ENCODE measurements at regions not wholly inside any gene's neighbourhood (a gene's known extent, or its start where the extent isn't known, plus 50 kb on each side); places are given as distances from the start of the nearest gene placed in this dataset.

DNA sequence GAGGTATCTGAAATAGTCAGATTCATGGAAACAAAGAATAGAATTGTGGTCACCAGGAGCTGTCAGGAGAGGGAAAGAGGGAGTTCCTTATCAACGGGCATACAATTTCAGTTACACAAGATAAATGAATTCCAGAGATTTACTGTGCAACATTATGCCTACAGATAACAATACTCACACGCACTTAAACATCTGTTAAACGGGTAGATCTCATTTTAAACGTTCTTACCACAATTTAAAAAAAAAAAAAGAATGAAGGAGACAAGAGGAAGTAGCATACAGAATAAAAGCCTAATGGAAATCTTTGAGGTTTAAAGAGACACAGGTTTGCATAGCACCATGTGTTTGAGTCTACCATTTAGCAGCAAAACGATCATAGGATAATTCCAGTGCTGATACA is 298.0 kb downstream of the DKK2 start:
- H3K27ac ChIP-seq (ENCODE audit: low read depth, low read length, poor library complexity, severe bottlenecking): no peak overlapping the region
- H3K27me3 ChIP-seq (replicated peaks; ENCODE audit: insufficient read depth, low read depth, low read length, poor library complexity): no peaks in the 10 kb centered on the region
- CTCF ChIA-PET: no interaction called here
- intact Hi-C loops (cut with micrococcal nuclease; ENCODE audit: unreplicated experiment): no loop called here
- DNase-seq (ENCODE audit: low spot score): no peak
- H3K9me3 ChIP-seq (ENCODE audit: low read depth, low read length, poor library complexity, severe bottlenecking): no peaks in the 10 kb centered on the region
- POLR2A ChIA-PET (ENCODE audit: low non-redundant PET): no interaction called here
- H3K4me3 ChIP-seq (ENCODE audit: low read depth, low read length, poor library complexity, severe bottlenecking): no peak overlapping the region
- no peaks in the 10 kb centered on the region for H3K36me3 ChIP-seq (ENCODE audit: insufficient read depth, low read length, poor library complexity, severe bottlenecking)
- H3K4me1 ChIP-seq (ENCODE audit: insufficient read depth, low read length, poor library complexity, severe bottlenecking): no peaks in the 10 kb centered on the region
- no TSS peak for BruUV-seq (replicated peaks)
- TF ChIP-seq, protein P1, sequence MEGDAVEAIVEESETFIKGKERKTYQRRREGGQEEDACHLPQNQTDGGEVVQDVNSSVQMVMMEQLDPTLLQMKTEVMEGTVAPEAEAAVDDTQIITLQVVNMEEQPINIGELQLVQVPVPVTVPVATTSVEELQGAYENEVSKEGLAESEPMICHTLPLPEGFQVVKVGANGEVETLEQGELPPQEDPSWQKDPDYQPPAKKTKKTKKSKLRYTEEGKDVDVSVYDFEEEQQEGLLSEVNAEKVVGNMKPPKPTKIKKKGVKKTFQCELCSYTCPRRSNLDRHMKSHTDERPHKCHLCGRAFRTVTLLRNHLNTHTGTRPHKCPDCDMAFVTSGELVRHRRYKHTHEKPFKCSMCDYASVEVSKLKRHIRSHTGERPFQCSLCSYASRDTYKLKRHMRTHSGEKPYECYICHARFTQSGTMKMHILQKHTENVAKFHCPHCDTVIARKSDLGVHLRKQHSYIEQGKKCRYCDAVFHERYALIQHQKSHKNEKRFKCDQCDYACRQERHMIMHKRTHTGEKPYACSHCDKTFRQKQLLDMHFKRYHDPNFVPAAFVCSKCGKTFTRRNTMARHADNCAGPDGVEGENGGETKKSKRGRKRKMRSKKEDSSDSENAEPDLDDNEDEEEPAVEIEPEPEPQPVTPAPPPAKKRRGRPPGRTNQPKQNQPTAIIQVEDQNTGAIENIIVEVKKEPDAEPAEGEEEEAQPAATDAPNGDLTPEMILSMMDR (conservative IDR thresholded peaks at IDR 0.05; ENCODE audit: low read depth, low read length): no peak
- no peak for TF ChIP-seq EZH2 (IDR thresholded peaks at IDR 0.05; ENCODE audit: borderline replicate concordance, low read depth, low read length, poor library complexity, severe bottlenecking)

GRCh38 chr4:106718548-106718947 is 317.6 kb downstream of the DKK2 start:
- Histone ChIP-seq H3K27me3 (replicated peaks; ENCODE audit: insufficient read depth, low read depth, low read length, poor library complexity) (no peaks in the 10 kb centered on the region), H3K27ac (ENCODE audit: low read depth, low read length, poor library complexity, severe bottlenecking) (no peak overlapping the region), H3K4me1 (ENCODE audit: insufficient read depth, low read length, poor library complexity, severe bottlenecking) (no peaks in the 10 kb centered on the region), H3K36me3 (ENCODE audit: insufficient read depth, low read length, poor library complexity, severe bottlenecking) (no peaks in the 10 kb centered on the region), H3K4me3 (ENCODE audit: low read depth, low read length, poor library complexity, severe bottlenecking) (no peak overlapping the region), H3K9me3 (ENCODE audit: low read depth, low read length, poor library complexity, severe bottlenecking) (no peaks in the 10 kb centered on the region)
- TF ChIP-seq, protein P1 (conservative IDR thresholded peaks at IDR 0.05; ENCODE audit: low read depth, low read length): no peak
- no peak for TF ChIP-seq EZH2 (IDR thresholded peaks at IDR 0.05; ENCODE audit: borderline replicate concordance, low read depth, low read length, poor library complexity, severe bottlenecking)
- intact Hi-C loops (cut with micrococcal nuclease; ENCODE audit: unreplicated experiment): no loop called here
- CTCF ChIA-PET: no interaction called here
- POLR2A ChIA-PET (ENCODE audit: low non-redundant PET): no interaction called here
- no TSS peak for BruUV-seq (replicated peaks)
- no peak for DNase-seq (ENCODE audit: low spot score)

DNA sequence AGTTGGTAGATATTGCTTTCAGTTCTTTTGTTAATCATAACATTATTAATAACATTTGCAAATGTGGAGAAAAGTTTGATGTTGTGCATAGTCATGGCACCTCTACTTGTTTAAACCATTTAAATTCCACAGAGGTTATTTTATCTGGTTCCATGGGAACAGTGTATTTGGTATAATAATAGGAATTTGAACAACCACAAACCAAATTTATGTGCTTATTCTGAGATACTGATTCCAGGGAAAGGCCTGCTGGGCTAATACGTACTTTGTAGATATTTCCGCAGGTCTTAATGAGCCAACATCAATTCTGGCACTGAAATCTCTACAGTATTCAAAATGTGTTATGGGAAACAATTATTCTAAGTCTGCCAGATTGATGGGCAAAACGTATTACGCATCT is 319.0 kb downstream of the DKK2 start:
- Histone ChIP-seq H3K36me3 (ENCODE audit: insufficient read depth, low read length, poor library complexity, severe bottlenecking) (no peaks in the 10 kb centered on the region), H3K27ac (ENCODE audit: low read depth, low read length, poor library complexity, severe bottlenecking) (no peak overlapping the region), H3K9me3 (ENCODE audit: low read depth, low read length, poor library complexity, severe bottlenecking) (no peaks in the 10 kb centered on the region), H3K27me3 (replicated peaks; ENCODE audit: insufficient read depth, low read depth, low read length, poor library complexity) (no peaks in the 10 kb centered on the region), H3K4me3 (ENCODE audit: low read depth, low read length, poor library complexity, severe bottlenecking) (no peak overlapping the region), H3K4me1 (ENCODE audit: insufficient read depth, low read length, poor library complexity, severe bottlenecking) (no peaks in the 10 kb centered on the region)
- CTCF ChIA-PET: no interaction called here
- TF ChIP-seq, protein P1 (conservative IDR thresholded peaks at IDR 0.05; ENCODE audit: low read depth, low read length): no peak
- TF ChIP-seq EZH2 (IDR thresholded peaks at IDR 0.05; ENCODE audit: borderline replicate concordance, low read depth, low read length, poor library complexity, severe bottlenecking): no peak
- intact Hi-C loops (cut with micrococcal nuclease; ENCODE audit: unreplicated experiment): no loop called here
- no peak for DNase-seq (ENCODE audit: low spot score)
- POLR2A ChIA-PET (ENCODE audit: low non-redundant PET): no interaction called here
- no TSS peak for BruUV-seq (replicated peaks)
